GM23248 (cell line): ENCODE measurements at regions not wholly inside any gene's neighbourhood (a gene's known extent, or its start where the extent isn't known, plus 50 kb on each side); places are given as distances from the start of the nearest gene placed in this dataset.

Experiments
- DNase-seq: peaks from one replicate; pipeline ENCODE4 v3.0.0-alpha.2; 2015
- H2AFZ ChIP-seq: fragments of 200-600 bp; sonication (generic); 2 replicates; pipeline ENCODE4 v1.6.1; 2016; ENCODE audit warnings: antibody characterized with exemption
- H3F3A ChIP-seq: fragments of 200-600 bp; sonication (generic); 2 replicates; pipeline ENCODE4 v1.6.1; 2016; ENCODE audit warnings: mild to moderate bottlenecking, antibody characterized with exemption, mixed run types; ENCODE audit not compliant: insufficient read depth
- H3K27ac ChIP-seq: fragments of 200-600 bp; sonication (generic); 2 replicates; pipeline ENCODE4 v1.5.1; 2016; ENCODE audit warnings: mild to moderate bottlenecking
- H3K27me3 ChIP-seq: fragments of 200-600 bp; sonication (generic); replicated peaks from 2 replicates; pipeline ENCODE4 v1.6.1; 2016; ENCODE audit warnings: mild to moderate bottlenecking; ENCODE audit not compliant: insufficient read depth
- H3K36me3 ChIP-seq: fragments of 200-600 bp; sonication (generic); 2 replicates; pipeline ENCODE4 v1.6.1; 2016; ENCODE audit warnings: low read depth, mild to moderate bottlenecking
- H3K4me1 ChIP-seq: fragments of 200-600 bp; sonication (generic); 2 replicates; pipeline ENCODE4 v1.6.1; 2016; ENCODE audit warnings: mild to moderate bottlenecking; ENCODE audit not compliant: insufficient read depth
- H3K4me2 ChIP-seq: fragments of 200-600 bp; sonication (generic); one replicate; pipeline ENCODE4 v1.6.1; 2016; ENCODE audit warnings: mild to moderate bottlenecking; ENCODE audit not compliant: unreplicated experiment
- H3K4me3 ChIP-seq: fragments of 200-600 bp; sonication (generic); 2 replicates; pipeline ENCODE4 v1.5.1; 2016; ENCODE audit warnings: mild to moderate bottlenecking
- H3K79me2 ChIP-seq: fragments of 200-600 bp; sonication (generic); 2 replicates; pipeline ENCODE4 v1.6.1; 2016; ENCODE audit warnings: mild to moderate bottlenecking; ENCODE audit not compliant: insufficient read depth
- H3K9ac ChIP-seq: fragments of 200-600 bp; sonication (generic); 2 replicates; pipeline ENCODE4 v1.6.1; 2016; ENCODE audit warnings: mild to moderate bottlenecking
- H3K9me2 ChIP-seq: fragments of 200-600 bp; sonication (generic); 2 replicates; pipeline ENCODE4 v1.6.1; 2016; ENCODE audit warnings: mixed run types, mild to moderate bottlenecking, moderate library complexity; ENCODE audit not compliant: insufficient read depth
- H3K9me3 ChIP-seq: fragments of 200-600 bp; sonication (generic); one replicate; pipeline ENCODE4 v1.6.1; 2017; ENCODE audit warnings: low read depth
- H4K20me1 ChIP-seq: fragments of 200-600 bp; sonication (generic); 2 replicates; pipeline ENCODE4 v1.6.0; 2016; ENCODE audit not compliant: insufficient read depth
- EZH2 ChIP-seq: fragments of 200-600 bp; sonication (generic); IDR thresholded peaks from 2 replicates; pipeline ENCODE4 v1.6.1; 2018; ENCODE audit warnings: antibody characterized with exemption, mild to moderate bottlenecking; ENCODE audit not compliant: insufficient read depth, poor library complexity, severe bottlenecking
- EZH2phosphoT487 ChIP-seq: fragments of 200-600 bp; sonication (generic); IDR thresholded peaks from 2 replicates; pipeline ENCODE4 v1.6.1; 2018; ENCODE audit warnings: antibody characterized with exemption, moderate library complexity, mild to moderate bottlenecking, low read depth; ENCODE audit not compliant: insufficient read depth
- WGBS, 2 experiments: methylation state at CpG; one replicate each; pipeline ENCODE4 v1.1.6; 2015 to 2017; ENCODE audit warnings: low lambda C conversion rate in 2 of 2, low coverage in 1 of 2; ENCODE audit errors: missing lambda C conversion rate in 2 of 2; 5-methylcytosine and 5-hydroxymethylcytosine counted together
- in situ Hi-C: fragments of 300-500 bp; cut with MboI; formaldehyde crosslinking; loops from 2 replicates; pipeline ENCODE4 v1.15.0; 2020

DNA sequence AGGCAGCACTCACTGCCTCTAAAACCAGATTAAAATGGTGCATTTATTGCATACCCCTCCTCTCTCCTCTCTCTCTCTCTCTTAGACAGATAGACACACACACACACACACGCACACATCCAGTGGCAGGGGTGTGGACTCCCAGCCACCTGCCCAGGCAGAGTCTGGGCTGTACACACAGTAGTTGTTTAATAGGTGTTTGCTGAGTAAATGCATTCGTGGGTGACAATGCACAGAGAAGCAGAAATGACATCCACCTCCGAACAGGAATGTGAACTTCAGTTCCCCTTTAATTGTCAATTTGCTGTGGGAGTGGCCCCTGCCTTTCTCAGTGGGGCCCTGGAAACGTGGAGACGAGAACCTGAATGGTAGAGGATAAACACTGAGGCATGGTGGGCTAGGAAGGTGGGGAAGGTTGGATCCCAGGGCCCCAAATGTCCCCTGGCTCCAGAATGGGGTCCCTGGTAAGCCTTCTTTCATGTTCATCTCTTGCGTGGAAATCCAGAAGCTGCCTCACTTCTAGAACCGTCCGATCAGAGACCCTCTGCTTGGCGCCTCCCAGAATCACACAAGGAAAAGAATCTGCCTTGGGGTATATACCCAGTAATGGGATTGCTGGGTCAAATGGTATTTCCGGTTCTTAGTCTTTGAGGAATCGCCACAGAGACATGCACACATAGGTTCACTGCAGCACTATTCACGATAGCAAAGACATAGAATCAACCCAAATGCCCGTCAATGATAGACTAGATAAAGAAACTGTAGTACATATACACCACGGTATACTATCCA, 58.5 kb upstream of the ECHDC3 start:
- no peak for TF ChIP-seq EZH2phosphoT487
- no peak for TF ChIP-seq EZH2

DNA sequence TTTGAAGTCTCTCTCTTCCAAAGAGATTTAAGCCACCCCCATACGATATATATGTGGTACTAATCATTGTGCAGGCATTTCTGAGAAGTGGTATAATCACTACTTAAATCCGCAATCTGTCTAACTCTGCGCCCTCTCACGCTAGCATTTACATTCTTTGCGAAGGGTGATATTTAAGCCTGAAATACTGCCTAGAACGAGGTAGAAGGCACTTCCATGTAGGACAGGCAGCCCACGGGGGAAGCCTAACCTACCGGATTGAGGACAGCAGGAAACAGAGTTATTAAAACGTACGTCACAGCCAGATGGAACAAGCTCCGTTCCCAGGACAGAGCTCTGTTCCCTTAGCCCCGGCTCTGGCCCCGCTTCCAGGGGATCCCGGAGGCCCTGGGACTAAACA, 59.3 kb upstream of the ECHDC3 start:
- no peak for DNase-seq
- no peaks in the 10 kb centered on the region for H4K20me1 ChIP-seq
- no peaks in the 10 kb centered on the region for H3K79me2 ChIP-seq
- WGBS, 2 experiments, result 79 to 82% methylated on average over 14 of the region's 14 CpGs
- in situ Hi-C loops, result no loop called here
- H3K36me3 ChIP-seq, result no peaks in the 10 kb centered on the region
- no peak overlapping the region for H3K4me3 ChIP-seq
- H3K27ac ChIP-seq, result no peak overlapping the region
- TF ChIP-seq EZH2, result no peak
- no peak for TF ChIP-seq EZH2phosphoT487
- peaks cover 18% of the 10 kb centered on the region for H3K4me1 ChIP-seq
- peaks cover 25% of the 10 kb centered on the region for H3K27me3 ChIP-seq
- no peak overlapping the region for H2AFZ ChIP-seq
- no peaks in the 10 kb centered on the region for H3K9me2 ChIP-seq
- peaks cover 22% of the 10 kb centered on the region for H3F3A ChIP-seq
- H3K4me2 ChIP-seq, result no peak overlapping the region
- no peaks in the 10 kb centered on the region for H3K9me3 ChIP-seq
- H3K9ac ChIP-seq, result no peak overlapping the region

More for the DNA sequence above, 58.5 kb upstream of the ECHDC3 start:
- DNase-seq, result no peak
- 81 to 90% methylated on average over 14 of the region's 14 CpGs for WGBS, 2 experiments
- H3K9me3 ChIP-seq, result no peaks in the 10 kb centered on the region
- H3K4me2 ChIP-seq, result no peak overlapping the region
- H3K36me3 ChIP-seq, result no peaks in the 10 kb centered on the region
- peaks cover 22% of the 10 kb centered on the region for H3F3A ChIP-seq
- peaks cover 25% of the 10 kb centered on the region for H3K27me3 ChIP-seq
- in situ Hi-C loops, result no loop called here
- no peak overlapping the region for H3K9ac ChIP-seq
- H3K27ac ChIP-seq, result no peak overlapping the region
- no peaks in the 10 kb centered on the region for H3K79me2 ChIP-seq
- H4K20me1 ChIP-seq, result no peaks in the 10 kb centered on the region
- no peak overlapping the region for H2AFZ ChIP-seq
- H3K9me2 ChIP-seq, result no peaks in the 10 kb centered on the region
- H3K4me1 ChIP-seq, result peaks cover 18% of the 10 kb centered on the region
- no peak overlapping the region for H3K4me3 ChIP-seq

DNA sequence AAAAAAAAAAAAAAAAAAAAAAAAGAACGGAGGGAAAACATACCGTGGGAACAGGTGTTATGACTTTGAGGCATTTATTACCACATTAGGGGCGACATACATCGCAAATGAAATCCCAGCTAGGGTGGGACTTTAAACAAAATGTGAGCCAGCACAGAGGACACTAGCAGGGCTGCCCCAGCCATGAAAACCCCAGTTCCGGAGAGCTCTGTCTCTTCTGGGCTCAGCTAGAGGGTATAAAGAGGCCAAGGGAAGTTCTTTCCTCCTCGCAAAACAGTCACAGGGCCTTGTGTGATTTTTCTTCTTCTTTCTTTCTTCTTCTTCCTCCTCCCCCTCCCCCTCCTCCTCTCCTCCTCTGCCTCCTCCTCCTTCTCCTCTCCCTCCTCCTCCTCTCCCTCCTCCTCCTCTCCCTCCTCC, 59.9 kb upstream of the ECHDC3 start:
- TF ChIP-seq EZH2phosphoT487, result no peak
- no peak for TF ChIP-seq EZH2
- H3K4me2 ChIP-seq, result no peak overlapping the region
- DNase-seq, result no peak
- H3K4me1 ChIP-seq, result peaks cover 18% of the 10 kb centered on the region
- no peak overlapping the region for H2AFZ ChIP-seq
- H3K4me3 ChIP-seq, result no peak overlapping the region
- no peaks in the 10 kb centered on the region for H4K20me1 ChIP-seq
- in situ Hi-C loops, result no loop called here
- H3K9me3 ChIP-seq, result no peaks in the 10 kb centered on the region
- H3K9me2 ChIP-seq, result no peaks in the 10 kb centered on the region
- H3K79me2 ChIP-seq, result no peaks in the 10 kb centered on the region
- H3F3A ChIP-seq, result peaks cover 22% of the 10 kb centered on the region
- H3K9ac ChIP-seq, result no peak overlapping the region
- H3K27me3 ChIP-seq, result peaks cover 27% of the 10 kb centered on the region
- 85 to 91% methylated on average over 6 of the region's 6 CpGs for WGBS, 2 experiments
- no peak overlapping the region for H3K27ac ChIP-seq
- no peaks in the 10 kb centered on the region for H3K36me3 ChIP-seq

GRCh38 chr10:11680496-11680895, 61.7 kb upstream of the ECHDC3 start:
- Histone ChIP-seq H3K4me3 (no peak overlapping the region), H3K9me2 (no peaks in the 10 kb centered on the region), H3K4me1 (peaks cover 9% of the 10 kb centered on the region), H3K27ac (no peak overlapping the region), H3K9ac (no peak overlapping the region), H3K27me3 (peaks cover 44% of the 10 kb centered on the region), H4K20me1 (no peaks in the 10 kb centered on the region), H3K4me2 (no peak overlapping the region), H3F3A (peaks cover 12% of the 10 kb centered on the region), H3K9me3 (no peaks in the 10 kb centered on the region), H3K79me2 (no peaks in the 10 kb centered on the region), H2AFZ (no peak overlapping the region), H3K36me3 (no peaks in the 10 kb centered on the region)
- TF ChIP-seq EZH2phosphoT487, result no peak
- TF ChIP-seq EZH2, result no peak
- in situ Hi-C loops, result no loop called here
- no peak for DNase-seq
- WGBS, 2 experiments, result 85 to 87% methylated on average over 6 of the region's 6 CpGs

GRCh38 chr10:11679946-11680345, 62.2 kb upstream of the ECHDC3 start:
- Histone ChIP-seq H4K20me1 (no peaks in the 10 kb centered on the region), H3K4me1 (peaks cover 4% of the 10 kb centered on the region; the same call in 1 of the 2 replicates), H3K79me2 (no peaks in the 10 kb centered on the region), H3K27me3 (peaks cover 47% of the 10 kb centered on the region), H3K4me2 (no peak overlapping the region), H3K9me3 (no peaks in the 10 kb centered on the region), H3K27ac (no peak overlapping the region), H3K4me3 (no peak overlapping the region), H3K9ac (no peak overlapping the region), H3K36me3 (no peaks in the 10 kb centered on the region), H3F3A (peaks cover 6% of the 10 kb centered on the region), H3K9me2 (no peaks in the 10 kb centered on the region), H2AFZ (no peak overlapping the region)
- TF ChIP-seq EZH2, result no peak
- no peak for TF ChIP-seq EZH2phosphoT487
- 31 to 35% methylated on average over 3 of the region's 3 CpGs for WGBS, 2 experiments
- no peak for DNase-seq
- in situ Hi-C loops, result no loop called here
